NCI-H82 treated with DMSO at 0.1 percent for 48 hours (cell line): ENCODE measurements at regions not wholly inside any gene's neighbourhood (a gene's known extent, or its start where the extent isn't known, plus 50 kb on each side); places are given as distances from the start of the nearest gene placed in this dataset.

ENCODE experiments used
- DNase-seq: peaks from one replicate; lab custom pipeline; 2025; ENCODE audit not compliant: unreplicated experiment; lab: John Stamatoyannopoulos, UW

- DNase-seq, result no peak
These were observed 61.5 kb upstream of the ALKAL2 start for GRCh38 chr2:349390-349789.

- DNase-seq, result no peak
These were observed 60.5 kb upstream of the ALKAL2 start for GRCh38 chr2:348361-348916.

GRCh38 chr2:344811-345210, 56.9 kb upstream of the ALKAL2 start:
- DNase-seq, result no peak

- no peak for DNase-seq
These were observed 55.5 kb upstream of the ALKAL2 start for GRCh38 chr2:343355-343754.

GRCh38 chr2:341912-342311, 54.0 kb upstream of the ALKAL2 start:
- no peak for DNase-seq

GRCh38 chr2:341017-341542, 53.2 kb upstream of the ALKAL2 start:
- no peak for DNase-seq
